ENCODE measurements at regions not wholly inside any gene's neighbourhood (a gene's known extent, or its start where the extent isn't known, plus 50 kb on each side); places are given as distances from the start of the nearest gene placed in this dataset.

DNA sequence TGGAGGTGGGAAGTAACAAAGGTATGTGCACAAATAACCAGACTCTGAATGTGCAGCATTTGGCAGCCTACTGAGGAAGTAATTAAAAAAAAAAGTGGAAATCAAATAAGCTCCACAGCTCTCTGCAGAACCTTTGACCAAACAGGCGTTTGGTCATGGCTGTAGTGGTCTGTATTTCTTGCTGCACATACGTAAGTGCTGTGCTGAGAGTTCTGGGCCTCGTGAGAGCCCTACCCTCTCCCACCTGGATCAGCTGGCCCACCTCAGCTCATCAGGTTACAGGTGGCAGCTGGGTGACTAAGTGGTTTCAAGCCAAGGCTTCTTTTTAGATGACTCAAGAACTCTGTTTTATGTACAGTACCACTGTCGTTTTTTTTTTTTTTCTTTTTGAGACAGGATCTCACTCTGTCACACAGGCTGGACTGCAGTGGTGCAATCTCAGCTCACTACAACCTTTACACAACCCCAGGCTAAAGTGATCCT lies 178.2 kb upstream of the KLF6 start:
- TF ChIP-seq POLR2A (IDR thresholded peaks at IDR 0.05; ENCODE audit: extremely low read depth, insufficient read length) (no peak), CTCF (IDR thresholded peaks at IDR 0.05; ENCODE audit: low read depth, low read length) (no peak)

Measured in NB4 (cell line).